ENCODE measurements at regions not wholly inside any gene's neighbourhood (a gene's known extent, or its start where the extent isn't known, plus 50 kb on each side); places are given as distances from the start of the nearest gene placed in this dataset.

DNA sequence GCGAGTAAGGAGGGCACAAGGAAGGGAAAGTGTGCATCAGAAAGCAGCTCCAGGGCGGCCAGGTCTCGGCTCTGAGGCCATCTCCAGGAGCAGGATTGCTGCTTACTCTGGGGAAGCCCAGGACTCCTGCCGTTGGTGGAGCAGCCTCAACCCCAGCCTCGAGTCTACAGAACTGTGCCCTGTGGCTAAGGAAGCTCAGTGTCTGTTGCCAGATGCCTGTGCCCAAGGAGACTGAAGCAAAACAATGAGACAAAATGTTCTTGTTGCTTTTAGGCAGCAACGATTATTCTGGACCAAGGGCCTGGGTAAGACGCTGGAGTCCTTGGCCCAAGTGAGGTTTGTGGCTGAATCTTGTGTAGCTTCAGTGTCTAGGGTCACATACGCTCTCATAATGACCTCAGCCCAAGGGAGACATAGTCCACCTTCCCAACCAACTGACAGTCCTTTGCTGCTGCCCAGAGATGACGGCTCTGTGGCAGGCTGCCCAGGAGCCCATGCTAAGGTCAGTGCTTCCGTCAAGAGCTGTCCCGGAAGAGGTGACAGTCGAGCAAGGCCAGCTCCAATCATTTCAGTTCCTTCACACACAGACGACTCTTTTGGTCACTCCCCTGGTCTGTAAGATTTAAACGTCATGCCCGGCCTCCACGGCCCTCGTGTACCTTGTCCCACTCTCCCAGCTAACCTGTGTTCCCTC is 223.8 kb downstream of the TTC32 start:
- TF ChIP-seq, protein P1, sequence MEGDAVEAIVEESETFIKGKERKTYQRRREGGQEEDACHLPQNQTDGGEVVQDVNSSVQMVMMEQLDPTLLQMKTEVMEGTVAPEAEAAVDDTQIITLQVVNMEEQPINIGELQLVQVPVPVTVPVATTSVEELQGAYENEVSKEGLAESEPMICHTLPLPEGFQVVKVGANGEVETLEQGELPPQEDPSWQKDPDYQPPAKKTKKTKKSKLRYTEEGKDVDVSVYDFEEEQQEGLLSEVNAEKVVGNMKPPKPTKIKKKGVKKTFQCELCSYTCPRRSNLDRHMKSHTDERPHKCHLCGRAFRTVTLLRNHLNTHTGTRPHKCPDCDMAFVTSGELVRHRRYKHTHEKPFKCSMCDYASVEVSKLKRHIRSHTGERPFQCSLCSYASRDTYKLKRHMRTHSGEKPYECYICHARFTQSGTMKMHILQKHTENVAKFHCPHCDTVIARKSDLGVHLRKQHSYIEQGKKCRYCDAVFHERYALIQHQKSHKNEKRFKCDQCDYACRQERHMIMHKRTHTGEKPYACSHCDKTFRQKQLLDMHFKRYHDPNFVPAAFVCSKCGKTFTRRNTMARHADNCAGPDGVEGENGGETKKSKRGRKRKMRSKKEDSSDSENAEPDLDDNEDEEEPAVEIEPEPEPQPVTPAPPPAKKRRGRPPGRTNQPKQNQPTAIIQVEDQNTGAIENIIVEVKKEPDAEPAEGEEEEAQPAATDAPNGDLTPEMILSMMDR (conservative IDR thresholded peaks at IDR 0.05; ENCODE audit: low read depth, low read length), result no peak
- no peak for TF ChIP-seq EZH2 (IDR thresholded peaks at IDR 0.05; ENCODE audit: borderline replicate concordance, low read depth, low read length, poor library complexity, severe bottlenecking)
